DMS53 (cell line): ENCODE measurements at regions not wholly inside any gene's neighbourhood (a gene's known extent, or its start where the extent isn't known, plus 50 kb on each side); places are given as distances from the start of the nearest gene placed in this dataset.

Experiments used
- DNase-seq: peaks from one replicate; lab custom pipeline; 2025; lab: John Stamatoyannopoulos, UW

- DNase-seq, result no peak
These were observed 496.4 kb downstream of the NPHP4 start for GRCh38 chr1:5495596-5496410.

GRCh38 chr1:5494518-5494917 lies 497.7 kb downstream of the NPHP4 start:
- no peak for DNase-seq

- DNase-seq, result no peak
These were observed 498.3 kb downstream of the NPHP4 start for GRCh38 chr1:5493851-5494311.

- no peak for DNase-seq
These were observed 498.9 kb downstream of the NPHP4 start for GRCh38 chr1:5493275-5493674.

GRCh38 chr1:5492846-5493245 lies 499.4 kb downstream of the NPHP4 start:
- no peak for DNase-seq

GRCh38 chr1:5491207-5491904 lies 500.9 kb downstream of the NPHP4 start:
- DNase-seq, result no peak

GRCh38 chr1:5490635-5491034 lies 501.6 kb downstream of the NPHP4 start:
- DNase-seq, result no peak

- no peak for DNase-seq
These were observed 503.8 kb downstream of the NPHP4 start for GRCh38 chr1:5488448-5488847.

- no peak for DNase-seq
These were observed 506.1 kb downstream of the NPHP4 start for GRCh38 chr1:5485968-5486696.

GRCh38 chr1:5485436-5485835 lies 506.8 kb downstream of the NPHP4 start:
- no peak for DNase-seq

- DNase-seq, result no peak
These were observed 507.6 kb downstream of the NPHP4 start for GRCh38 chr1:5484451-5485165.

- DNase-seq, result no peak
These were observed 510.3 kb downstream of the NPHP4 start for GRCh38 chr1:5481889-5482288.

GRCh38 chr1:5480906-5481305 lies 511.3 kb downstream of the NPHP4 start:
- DNase-seq, result no peak

- no peak for DNase-seq
These were observed 512.2 kb downstream of the NPHP4 start for GRCh38 chr1:5479876-5480646.

- no peak for DNase-seq
These were observed 513.3 kb downstream of the NPHP4 start for GRCh38 chr1:5478961-5479360.

- DNase-seq, result no peak
These were observed 514.0 kb downstream of the NPHP4 start for GRCh38 chr1:5478156-5478695.

- no peak for DNase-seq
These were observed 514.5 kb downstream of the NPHP4 start for GRCh38 chr1:5477716-5478115.

GRCh38 chr1:5475572-5475971 lies 516.7 kb downstream of the NPHP4 start:
- DNase-seq, result no peak

GRCh38 chr1:5473268-5473667 lies 519.0 kb downstream of the NPHP4 start:
- no peak for DNase-seq

GRCh38 chr1:5466487-5466886 lies 525.7 kb downstream of the NPHP4 start:
- DNase-seq, result no peak

GRCh38 chr1:5465281-5465711 lies 526.9 kb downstream of the NPHP4 start:
- DNase-seq, result no peak
